Liver (tissue), 8 donors: ENCODE measurements at regions not wholly inside any gene's neighbourhood (a gene's known extent, or its start where the extent isn't known, plus 50 kb on each side); places are given as distances from the start of the nearest gene placed in this dataset.

Experiments
- DNase-seq: peaks from one replicate; pipeline ENCODE4 v3.0.0-alpha.2; 2017; ENCODE audit warnings: low spot score
- H3K27ac ChIP-seq, 2 donors: one replicate each; pipeline ENCODE4 v1.7.0; 2013; ENCODE audit warnings: inconsistent platforms in 2 of 2, low read length in 2 of 2, control low read depth in 1 of 2, low read depth in 1 of 2, mild to moderate bottlenecking in 1 of 2
- H3K27me3 ChIP-seq, 4 donors: one replicate each; pipeline versions ENCODE4 v1.6.1 to v1.7.0; 2013; ENCODE audit warnings: low read length in 3 of 4, inconsistent platforms in 1 of 4, mild to moderate bottlenecking in 1 of 4, moderate library complexity in 1 of 4; ENCODE audit not compliant: control insufficient read depth in 4 of 4, insufficient read depth in 4 of 4
- H3K36me3 ChIP-seq, 4 donors: one replicate each; pipeline versions ENCODE4 v1.6.1 to v1.7.0; 2013; ENCODE audit warnings: low read length in 3 of 4, mild to moderate bottlenecking in 3 of 4, low read depth in 1 of 4, moderate library complexity in 1 of 4; ENCODE audit not compliant: control insufficient read depth in 4 of 4, insufficient read depth in 3 of 4
- H3K4me1 ChIP-seq, 4 donors: one replicate each; pipeline versions ENCODE4 v1.6.1 to v1.7.0; 2013; ENCODE audit warnings: low read length in 3 of 4, mild to moderate bottlenecking in 3 of 4, moderate library complexity in 1 of 4; ENCODE audit not compliant: control insufficient read depth in 4 of 4, insufficient read depth in 4 of 4
- H3K4me3 ChIP-seq, 3 donors: one replicate each; pipeline versions ENCODE4 v1.6.1 to v1.7.0; 2013; ENCODE audit warnings: low read length in 3 of 3, control low read depth in 1 of 3, low read depth in 1 of 3, mild to moderate bottlenecking in 1 of 3
- H3K9ac ChIP-seq, 2 donors: one replicate each; pipeline ENCODE4 v1.7.0; 2013; ENCODE audit warnings: low read length in 2 of 2, mild to moderate bottlenecking in 2 of 2, moderate library complexity in 2 of 2, control low read depth in 1 of 2, low read depth in 1 of 2
- H3K9me3 ChIP-seq, 4 donors: one replicate each; pipeline versions ENCODE4 v1.6.1 to v1.7.0; 2013; ENCODE audit warnings: low read length in 3 of 4; ENCODE audit not compliant: control insufficient read depth in 4 of 4
- CTCF ChIP-seq: fragments of 150-350 bp; IDR thresholded peaks from 2 replicates; pipeline ENCODE4 v1.5.1; 2017; ENCODE audit warnings: improper control_type of control experiment, low read depth, low read length; ENCODE audit not compliant: missing input control
- FOXA1 ChIP-seq: IDR thresholded peaks from 2 replicates; pipeline ENCODE4 v1.6.1; 2016; ENCODE audit warnings: antibody characterized with exemption
- FOXA2 ChIP-seq: IDR thresholded peaks from 2 replicates; pipeline ENCODE4 v1.6.1; 2016; ENCODE audit warnings: antibody characterized with exemption
- GABPA ChIP-seq, 2 donors: IDR thresholded peaks in 1 of 2; conservative IDR thresholded peaks in 1 of 2; 2 replicates each; pipeline ENCODE4 v1.6.1; 2016; ENCODE audit warnings: antibody characterized with exemption in 2 of 2, mild to moderate bottlenecking in 1 of 2, moderate library complexity in 1 of 2
- HNF4A ChIP-seq, 2 donors: conservative IDR thresholded peaks; 2 replicates each; pipeline ENCODE4 v1.6.1; 2016; ENCODE audit warnings: antibody characterized with exemption in 2 of 2, mild to moderate bottlenecking in 2 of 2
- HNF4G ChIP-seq: IDR thresholded peaks from 2 replicates; pipeline ENCODE4 v1.6.1; 2016; ENCODE audit warnings: antibody characterized with exemption
- JUND ChIP-seq, 2 donors: IDR thresholded peaks; 2 replicates each; pipeline ENCODE4 v1.6.1; 2016; ENCODE audit warnings: antibody characterized with exemption in 2 of 2
- NR2F2 ChIP-seq: IDR thresholded peaks from 2 replicates; pipeline ENCODE4 v1.6.1; 2016; ENCODE audit warnings: antibody characterized with exemption
- RAD21 ChIP-seq, 2 donors: IDR thresholded peaks; 2 replicates each; pipeline ENCODE4 v1.6.1; 2016; ENCODE audit warnings: antibody characterized with exemption in 2 of 2, mild to moderate bottlenecking in 2 of 2
- SP1 ChIP-seq: IDR thresholded peaks from 2 replicates; pipeline ENCODE4 v1.6.1; 2018; ENCODE audit warnings: antibody characterized with exemption, mild to moderate bottlenecking
- TAF1 ChIP-seq: conservative IDR thresholded peaks from 2 replicates; pipeline ENCODE4 v1.6.1; 2016; ENCODE audit warnings: antibody characterized with exemption, mild to moderate bottlenecking
- YY1 ChIP-seq: IDR thresholded peaks from 2 replicates; pipeline ENCODE4 v1.6.1; 2016; ENCODE audit warnings: antibody characterized with exemption, mild to moderate bottlenecking
- WGBS: extraction: QIAGEN DNeasy Blood & Tissue Kit; methylation state at CpG from one replicate; pipeline ENCODE4 v1.1.7; 2013; 5-methylcytosine and 5-hydroxymethylcytosine counted together
- TF ChIP-seq, protein P1 (sequence below): IDR thresholded peaks from 2 replicates; pipeline ENCODE4 v1.6.1; 2016; ENCODE audit warnings: antibody characterized with exemption
- TF ChIP-seq, protein P2 (sequence below): IDR thresholded peaks from 2 replicates; pipeline ENCODE4 v1.6.1; 2016; ENCODE audit warnings: antibody characterized with exemption
- TF ChIP-seq, protein P3 (sequence below): IDR thresholded peaks from 2 replicates; pipeline ENCODE4 v1.6.1; 2016; ENCODE audit warnings: antibody characterized with exemption, mild to moderate bottlenecking
- donor health status: healthy.
- donor health status: healthy.
- donor health status: healthy.
- donor health status: healthy.
- donor health status: healthy.

- no peak overlapping the region for H3K4me3 ChIP-seq
- peaks cover 0 to 7% (median 3%) of the 10 kb centered on the region in 4 donors for H3K9me3 ChIP-seq
- 21% methylated on average over 3 of the region's 3 CpGs for WGBS
- peaks cover 0 to 2% (median 0%) of the 10 kb centered on the region in 4 donors for H3K27me3 ChIP-seq
- TF ChIP-seq SP1 (no peak), YY1 (no peak), CTCF (peak; percentile 74), FOXA2 (no peak), RAD21 (IDR thresholded peaks at IDR 0.05) (peak; percentile 95 to 96), JUND (IDR thresholded peaks at IDR 0.05) (no peak)
- TF ChIP-seq, protein P1, sequence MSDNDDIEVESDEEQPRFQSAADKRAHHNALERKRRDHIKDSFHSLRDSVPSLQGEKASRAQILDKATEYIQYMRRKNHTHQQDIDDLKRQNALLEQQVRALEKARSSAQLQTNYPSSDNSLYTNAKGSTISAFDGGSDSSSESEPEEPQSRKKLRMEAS, result no peak
- TF ChIP-seq, protein P2, sequence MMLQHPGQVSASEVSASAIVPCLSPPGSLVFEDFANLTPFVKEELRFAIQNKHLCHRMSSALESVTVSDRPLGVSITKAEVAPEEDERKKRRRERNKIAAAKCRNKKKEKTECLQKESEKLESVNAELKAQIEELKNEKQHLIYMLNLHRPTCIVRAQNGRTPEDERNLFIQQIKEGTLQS, result no peak
- H3K27ac ChIP-seq, result no peak overlapping the region
- H3K9ac ChIP-seq, result no peak overlapping the region
- no peaks in the 10 kb centered on the region for H3K4me1 ChIP-seq
- H3K36me3 ChIP-seq, result no peaks in the 10 kb centered on the region
- no peak for DNase-seq
These were observed 337.9 kb downstream of the AACS start for GRCh38 chr12:125402874-125403789.

DNA sequence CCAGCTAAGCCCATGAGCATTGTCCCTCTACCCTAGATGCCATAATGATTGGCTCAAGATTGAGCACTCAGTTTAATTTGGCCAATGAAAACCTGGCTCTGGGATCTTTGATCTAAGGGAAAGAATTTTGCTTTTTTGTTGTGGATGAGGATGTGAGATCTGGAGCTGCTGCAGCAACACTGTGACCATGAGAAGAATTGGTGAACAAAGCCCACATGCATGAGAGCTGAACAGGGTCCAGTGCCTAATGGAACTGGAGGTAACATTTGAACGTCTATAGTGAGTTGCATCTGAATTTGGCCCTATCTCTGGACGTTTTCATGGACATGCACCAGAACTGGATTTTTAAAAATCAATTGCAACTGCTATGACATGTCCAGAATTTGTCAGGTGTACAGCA lies 338.6 kb downstream of the AACS start:
- peaks cover 0 to 3% (median 3%) of the 10 kb centered on the region in 4 donors for H3K9me3 ChIP-seq
- no peak overlapping the region for H3K27ac ChIP-seq
- H3K36me3 ChIP-seq, result no peaks in the 10 kb centered on the region
- TF ChIP-seq FOXA1, result no peak
- no peak for TF ChIP-seq HNF4G
- no peak for TF ChIP-seq NR2F2
- TF ChIP-seq GABPA (IDR thresholded peaks at IDR 0.05 in 1 of 2, conservative IDR thresholded peaks at IDR 0.05 in 1 of 2), result no peak
- no peak for TF ChIP-seq FOXA2
- TF ChIP-seq, protein P3, sequence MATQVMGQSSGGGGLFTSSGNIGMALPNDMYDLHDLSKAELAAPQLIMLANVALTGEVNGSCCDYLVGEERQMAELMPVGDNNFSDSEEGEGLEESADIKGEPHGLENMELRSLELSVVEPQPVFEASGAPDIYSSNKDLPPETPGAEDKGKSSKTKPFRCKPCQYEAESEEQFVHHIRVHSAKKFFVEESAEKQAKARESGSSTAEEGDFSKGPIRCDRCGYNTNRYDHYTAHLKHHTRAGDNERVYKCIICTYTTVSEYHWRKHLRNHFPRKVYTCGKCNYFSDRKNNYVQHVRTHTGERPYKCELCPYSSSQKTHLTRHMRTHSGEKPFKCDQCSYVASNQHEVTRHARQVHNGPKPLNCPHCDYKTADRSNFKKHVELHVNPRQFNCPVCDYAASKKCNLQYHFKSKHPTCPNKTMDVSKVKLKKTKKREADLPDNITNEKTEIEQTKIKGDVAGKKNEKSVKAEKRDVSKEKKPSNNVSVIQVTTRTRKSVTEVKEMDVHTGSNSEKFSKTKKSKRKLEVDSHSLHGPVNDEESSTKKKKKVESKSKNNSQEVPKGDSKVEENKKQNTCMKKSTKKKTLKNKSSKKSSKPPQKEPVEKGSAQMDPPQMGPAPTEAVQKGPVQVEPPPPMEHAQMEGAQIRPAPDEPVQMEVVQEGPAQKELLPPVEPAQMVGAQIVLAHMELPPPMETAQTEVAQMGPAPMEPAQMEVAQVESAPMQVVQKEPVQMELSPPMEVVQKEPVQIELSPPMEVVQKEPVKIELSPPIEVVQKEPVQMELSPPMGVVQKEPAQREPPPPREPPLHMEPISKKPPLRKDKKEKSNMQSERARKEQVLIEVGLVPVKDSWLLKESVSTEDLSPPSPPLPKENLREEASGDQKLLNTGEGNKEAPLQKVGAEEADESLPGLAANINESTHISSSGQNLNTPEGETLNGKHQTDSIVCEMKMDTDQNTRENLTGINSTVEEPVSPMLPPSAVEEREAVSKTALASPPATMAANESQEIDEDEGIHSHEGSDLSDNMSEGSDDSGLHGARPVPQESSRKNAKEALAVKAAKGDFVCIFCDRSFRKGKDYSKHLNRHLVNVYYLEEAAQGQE, result no peak
- TF ChIP-seq, protein P1, result no peak
- TF ChIP-seq TAF1, result no peak
- no peak for TF ChIP-seq CTCF
- TF ChIP-seq HNF4A (conservative IDR thresholded peaks at IDR 0.05), result no peak
- TF ChIP-seq JUND (IDR thresholded peaks at IDR 0.05), result no peak
- peaks cover 0 to 2% (median 0%) of the 10 kb centered on the region in 4 donors for H3K27me3 ChIP-seq
- H3K4me3 ChIP-seq, result no peak overlapping the region
- H3K4me1 ChIP-seq, result no peaks in the 10 kb centered on the region
- DNase-seq, result no peak
- 77% methylated on average over 2 of the region's 2 CpGs for WGBS
- H3K9ac ChIP-seq, result no peak overlapping the region
